ENCODE measurements at regions not wholly inside any gene's neighbourhood (a gene's known extent, or its start where the extent isn't known, plus 50 kb on each side); places are given as distances from the start of the nearest gene placed in this dataset.

DNA sequence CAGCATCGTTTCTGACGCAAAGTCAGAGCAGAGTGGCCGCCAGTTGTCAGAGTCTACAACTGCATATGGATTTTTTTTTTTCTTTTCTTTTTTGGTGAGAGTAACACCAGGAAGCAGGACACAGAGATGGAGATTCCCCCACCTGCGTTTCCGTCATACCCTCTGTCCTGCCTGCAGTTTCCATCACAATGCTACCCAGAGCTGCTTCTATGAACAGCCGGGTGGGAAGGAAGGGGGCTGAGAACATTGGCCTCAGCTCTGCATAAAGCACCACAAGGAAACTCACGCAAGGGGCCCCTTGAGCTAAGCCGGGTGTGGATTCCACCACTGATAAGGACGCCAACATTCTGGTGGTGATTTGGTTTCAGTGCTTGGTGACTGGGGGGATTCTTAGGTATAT, 183.5 kb upstream of the AFDN start:
- TF ChIP-seq, protein P1, sequence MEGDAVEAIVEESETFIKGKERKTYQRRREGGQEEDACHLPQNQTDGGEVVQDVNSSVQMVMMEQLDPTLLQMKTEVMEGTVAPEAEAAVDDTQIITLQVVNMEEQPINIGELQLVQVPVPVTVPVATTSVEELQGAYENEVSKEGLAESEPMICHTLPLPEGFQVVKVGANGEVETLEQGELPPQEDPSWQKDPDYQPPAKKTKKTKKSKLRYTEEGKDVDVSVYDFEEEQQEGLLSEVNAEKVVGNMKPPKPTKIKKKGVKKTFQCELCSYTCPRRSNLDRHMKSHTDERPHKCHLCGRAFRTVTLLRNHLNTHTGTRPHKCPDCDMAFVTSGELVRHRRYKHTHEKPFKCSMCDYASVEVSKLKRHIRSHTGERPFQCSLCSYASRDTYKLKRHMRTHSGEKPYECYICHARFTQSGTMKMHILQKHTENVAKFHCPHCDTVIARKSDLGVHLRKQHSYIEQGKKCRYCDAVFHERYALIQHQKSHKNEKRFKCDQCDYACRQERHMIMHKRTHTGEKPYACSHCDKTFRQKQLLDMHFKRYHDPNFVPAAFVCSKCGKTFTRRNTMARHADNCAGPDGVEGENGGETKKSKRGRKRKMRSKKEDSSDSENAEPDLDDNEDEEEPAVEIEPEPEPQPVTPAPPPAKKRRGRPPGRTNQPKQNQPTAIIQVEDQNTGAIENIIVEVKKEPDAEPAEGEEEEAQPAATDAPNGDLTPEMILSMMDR (IDR thresholded peaks at IDR 0.05; ENCODE audit: insufficient read depth, low read length, severe bottlenecking) = no peak
- Histone ChIP-seq H3K4me3 (ENCODE audit: low read depth, low read length) (no peak overlapping the region), H3K36me3 (ENCODE audit: control insufficient read depth, insufficient read depth, low read length) (no peaks in the 10 kb centered on the region), H3K27me3 (ENCODE audit: control insufficient read depth, insufficient read depth, low read length) (no peaks in the 10 kb centered on the region)
- no peak for DNase-seq (ENCODE audit: low read depth)
- FAIRE-seq = no peak

DNA sequence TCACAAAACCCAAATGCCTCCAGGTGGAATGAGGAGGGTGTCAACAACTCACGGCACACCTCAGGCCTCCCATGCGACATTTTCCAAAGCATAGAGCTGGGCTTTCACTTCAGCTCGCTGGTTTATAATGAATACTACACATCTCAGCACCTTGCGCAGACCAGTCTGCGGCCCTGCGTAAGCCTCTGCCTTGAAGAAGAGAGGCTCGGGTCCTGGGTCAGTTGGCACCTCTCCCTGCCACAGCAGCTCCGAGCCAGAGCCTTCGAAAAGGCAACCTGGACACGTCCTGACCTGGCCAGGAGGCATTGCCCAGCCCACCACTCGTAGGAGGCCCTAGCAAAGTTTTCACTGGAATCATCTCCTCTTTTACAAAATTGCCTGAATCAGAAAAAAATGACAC, 183.0 kb upstream of the AFDN start:
- H3K27me3 ChIP-seq (ENCODE audit: control insufficient read depth, insufficient read depth, low read length) = no peaks in the 10 kb centered on the region
- TF ChIP-seq, protein P1 (IDR thresholded peaks at IDR 0.05; ENCODE audit: insufficient read depth, low read length, severe bottlenecking) = no peak
- DNase-seq (ENCODE audit: low read depth) = no peak
- H3K4me3 ChIP-seq (ENCODE audit: low read depth, low read length) = no peak overlapping the region
- no peak for FAIRE-seq
- H3K36me3 ChIP-seq (ENCODE audit: control insufficient read depth, insufficient read depth, low read length) = no peaks in the 10 kb centered on the region

DNA sequence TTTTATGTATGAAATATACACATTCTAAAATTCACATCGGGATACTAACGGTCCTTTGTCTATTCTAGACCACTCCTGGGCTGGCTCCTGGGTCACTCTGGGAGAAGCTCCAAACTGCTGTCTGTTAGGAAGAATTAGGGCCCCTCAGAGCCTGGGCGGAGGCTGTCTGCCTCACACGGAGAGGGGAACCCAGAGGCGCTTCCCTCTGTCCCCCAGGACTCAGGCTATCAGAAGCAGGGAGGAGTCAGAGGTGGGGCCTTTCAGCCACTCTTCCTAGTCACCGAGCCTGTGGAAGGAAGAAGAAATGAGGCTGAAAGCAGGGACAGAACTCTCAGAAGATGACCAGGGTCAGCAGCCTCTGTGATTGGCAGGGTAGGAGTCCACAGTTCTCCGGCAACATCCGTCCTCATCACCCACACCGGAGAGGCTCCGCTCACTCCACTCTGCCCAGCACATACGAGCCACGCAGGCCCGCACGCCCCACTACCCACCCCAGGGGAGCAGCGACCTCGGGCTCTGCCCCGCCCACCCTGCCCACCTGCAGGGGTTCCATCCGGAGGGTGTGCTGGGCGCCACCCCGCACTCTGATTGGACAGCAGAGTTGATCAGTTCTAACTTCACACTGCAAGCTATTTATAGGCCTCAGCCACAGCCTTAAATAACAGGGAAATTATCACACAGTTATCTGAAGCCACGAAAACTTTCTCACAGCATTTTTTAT, 182.1 kb upstream of the AFDN start:
- no peak for FAIRE-seq
- H3K4me3 ChIP-seq (ENCODE audit: low read depth, low read length) = no peak overlapping the region
- H3K36me3 ChIP-seq (ENCODE audit: control insufficient read depth, insufficient read depth, low read length) = no peaks in the 10 kb centered on the region
- TF ChIP-seq, protein P1 (IDR thresholded peaks at IDR 0.05; ENCODE audit: insufficient read depth, low read length, severe bottlenecking) = no peak
- H3K27me3 ChIP-seq (ENCODE audit: control insufficient read depth, insufficient read depth, low read length) = no peaks in the 10 kb centered on the region
- no peak for DNase-seq (ENCODE audit: low read depth)

DNA sequence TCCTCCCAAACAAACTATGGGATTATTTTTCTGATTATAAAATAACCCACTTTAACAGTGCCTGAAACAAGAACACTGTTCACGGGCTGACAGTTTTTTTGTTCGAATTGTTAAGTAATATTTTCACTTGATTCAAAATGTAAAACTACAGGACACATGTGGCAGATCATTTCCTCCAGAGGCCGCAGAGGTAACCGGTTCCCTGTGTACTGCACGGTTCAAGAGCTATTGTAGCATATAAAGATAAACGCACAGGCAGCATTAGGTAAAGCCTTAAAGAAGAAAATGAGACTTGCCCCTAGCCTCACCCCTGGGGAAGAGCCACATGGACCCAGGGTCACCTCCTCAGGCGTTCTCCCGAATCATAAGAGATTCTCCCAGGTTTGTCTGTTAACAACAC, 181.3 kb upstream of the AFDN start:
- DNase-seq (ENCODE audit: low read depth) = no peak
- Histone ChIP-seq H3K36me3 (ENCODE audit: control insufficient read depth, insufficient read depth, low read length) (no peaks in the 10 kb centered on the region), H3K27me3 (ENCODE audit: control insufficient read depth, insufficient read depth, low read length) (no peaks in the 10 kb centered on the region), H3K4me3 (ENCODE audit: low read depth, low read length) (no peak overlapping the region)
- FAIRE-seq = no peak
- TF ChIP-seq, protein P1 (IDR thresholded peaks at IDR 0.05; ENCODE audit: insufficient read depth, low read length, severe bottlenecking) = no peak

DNA sequence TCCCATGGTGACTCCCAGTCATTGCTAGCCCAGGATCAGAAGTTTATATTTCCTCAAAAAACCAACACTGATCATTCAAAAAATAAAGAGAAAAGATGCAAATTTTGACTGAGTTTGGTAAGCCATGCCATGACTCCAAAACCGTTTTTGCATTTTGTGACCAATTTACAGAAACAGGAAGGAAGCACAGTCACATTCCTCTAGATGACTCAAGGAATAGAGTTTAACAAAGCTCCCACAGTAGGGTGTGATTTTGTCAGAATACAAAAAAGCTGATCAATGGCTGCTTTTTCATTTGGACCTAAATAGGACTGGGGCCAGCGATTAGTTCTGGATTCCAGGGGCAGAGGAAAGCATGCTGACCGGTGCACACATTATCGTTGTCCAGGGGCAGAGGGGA, 179.4 kb upstream of the AFDN start:
- no peak for FAIRE-seq
- TF ChIP-seq, protein P1 (IDR thresholded peaks at IDR 0.05; ENCODE audit: insufficient read depth, low read length, severe bottlenecking) = no peak
- no peaks in the 10 kb centered on the region for H3K36me3 ChIP-seq (ENCODE audit: control insufficient read depth, insufficient read depth, low read length)
- H3K4me3 ChIP-seq (ENCODE audit: low read depth, low read length) = no peak overlapping the region
- no peak for DNase-seq (ENCODE audit: low read depth)
- H3K27me3 ChIP-seq (ENCODE audit: control insufficient read depth, insufficient read depth, low read length) = no peaks in the 10 kb centered on the region
